CD4-positive, alpha-beta T cell treated with Interleukin-15 for 1 hour (primary cell): ENCODE measurements at regions not wholly inside any gene's neighbourhood (a gene's known extent, or its start where the extent isn't known, plus 50 kb on each side); places are given as distances from the start of the nearest gene placed in this dataset.
A peak's percentile ranks its signal among the peaks of the same experiment; 100 is the strongest.
"Not testable (repeated sequence)": the region's sequence is repeated elsewhere in the genome, so short reads cannot be mapped to it uniquely, and the experiment has no call there.

Experiments
- DNase-seq: peaks from one replicate; pipeline ENCODE4 v3.0.0-alpha.2; 2020

DNA sequence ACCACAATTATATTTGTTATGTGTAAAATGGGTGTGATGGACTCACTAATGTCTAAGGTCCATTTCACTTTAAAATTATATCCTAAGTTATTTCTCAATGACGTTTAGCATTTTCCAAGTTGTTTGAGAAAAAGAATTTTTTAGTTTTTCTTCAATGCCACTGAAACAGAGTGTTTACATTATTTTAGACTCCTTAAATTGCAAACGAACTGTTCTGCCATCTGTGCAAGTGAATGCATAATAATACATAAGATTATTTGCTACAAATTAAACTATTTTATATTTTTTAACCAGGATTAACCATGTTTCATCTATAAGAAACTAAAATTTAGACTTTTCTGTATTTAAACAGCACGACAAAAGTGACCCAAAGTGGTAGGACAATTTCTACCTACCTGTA, 425.4 kb downstream of the NDFIP2 start:
- DNase-seq = no peak

DNA sequence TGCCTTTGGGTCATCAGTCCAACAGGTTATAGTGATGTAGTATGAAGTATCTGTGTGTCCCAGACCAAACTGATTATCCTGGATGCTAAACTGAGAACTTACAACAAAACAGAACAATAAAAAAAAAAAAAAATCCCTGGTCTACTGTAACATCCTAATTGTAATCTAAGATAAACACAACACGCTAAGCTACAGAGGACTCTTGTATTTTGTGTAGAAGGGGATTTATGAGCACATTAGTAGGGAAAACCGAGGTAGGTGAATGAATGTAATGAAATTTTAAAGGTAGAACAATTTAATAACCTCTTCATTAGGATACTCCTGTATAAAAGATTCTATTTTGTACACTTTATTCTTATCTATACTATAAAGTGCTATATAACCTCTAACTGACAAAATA, 424.1 kb downstream of the NDFIP2 start:
- DNase-seq = no peak

GRCh38 chr13:79904581-79904980, 423.6 kb downstream of the NDFIP2 start:
- no peak for DNase-seq

DNA sequence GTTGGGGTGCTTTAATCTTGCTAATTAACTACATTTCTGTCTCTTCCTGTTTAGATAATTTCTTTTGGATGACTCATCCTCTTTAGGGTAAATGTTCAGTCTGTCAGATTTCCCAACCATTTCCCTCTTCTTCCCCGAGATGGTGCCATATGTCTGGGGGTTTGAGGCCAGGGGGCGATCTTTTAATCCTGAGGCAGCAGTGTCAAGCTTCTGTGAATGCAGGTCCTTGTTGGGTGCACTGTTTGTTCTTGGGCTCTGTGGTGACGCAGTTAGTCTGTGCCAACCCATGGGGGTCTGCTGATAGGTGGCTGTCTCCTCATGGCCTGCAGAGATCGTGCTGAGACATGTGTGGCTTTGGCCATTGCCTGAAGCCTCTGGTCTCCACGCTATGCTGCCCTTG, 420.4 kb downstream of the NDFIP2 start:
- no peak for DNase-seq

DNA sequence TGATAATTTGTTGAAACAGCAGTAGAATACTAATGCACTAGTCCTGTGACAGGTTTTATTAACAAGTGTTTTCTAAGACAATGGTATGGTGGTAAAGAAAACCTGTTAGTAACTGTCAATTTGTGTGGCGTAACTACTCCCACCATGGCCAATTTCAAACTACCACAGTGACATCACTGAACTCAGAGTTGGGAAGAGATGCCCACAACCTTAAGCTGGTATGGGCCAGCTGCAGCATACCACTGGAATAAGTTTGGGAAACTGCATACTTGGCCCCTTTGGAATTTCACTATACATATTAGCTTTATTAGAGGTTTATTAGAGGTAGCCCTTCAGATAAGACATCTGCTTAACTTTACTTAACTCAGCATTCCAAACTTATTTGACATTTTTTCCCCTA, 419.4 kb downstream of the NDFIP2 start:
- DNase-seq = no peak

GRCh38 chr13:79898996-79899395, 418.0 kb downstream of the NDFIP2 start:
- no peak for DNase-seq

GRCh38 chr13:79898202-79898826, 417.4 kb downstream of the NDFIP2 start:
- DNase-seq = no peak

DNA sequence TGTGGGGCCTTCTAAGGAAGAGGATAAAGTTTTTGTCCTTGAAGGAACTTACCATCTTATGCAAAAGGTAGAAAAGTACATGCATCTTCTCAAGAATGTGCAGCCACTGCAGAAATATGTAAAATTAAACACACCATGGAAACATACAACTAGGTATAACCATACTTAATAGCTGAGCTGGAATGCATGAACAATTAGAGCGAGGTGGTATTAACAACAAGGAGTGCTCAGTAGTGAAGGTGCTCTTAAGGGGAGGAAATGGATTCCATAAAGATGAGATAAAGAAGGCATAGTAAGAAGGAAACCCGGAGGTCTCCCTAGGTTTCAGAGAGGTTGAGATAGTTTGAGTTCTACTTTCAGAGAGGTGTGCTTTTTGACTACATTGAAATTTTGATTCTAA, 415.9 kb downstream of the NDFIP2 start:
- no peak for DNase-seq

DNA sequence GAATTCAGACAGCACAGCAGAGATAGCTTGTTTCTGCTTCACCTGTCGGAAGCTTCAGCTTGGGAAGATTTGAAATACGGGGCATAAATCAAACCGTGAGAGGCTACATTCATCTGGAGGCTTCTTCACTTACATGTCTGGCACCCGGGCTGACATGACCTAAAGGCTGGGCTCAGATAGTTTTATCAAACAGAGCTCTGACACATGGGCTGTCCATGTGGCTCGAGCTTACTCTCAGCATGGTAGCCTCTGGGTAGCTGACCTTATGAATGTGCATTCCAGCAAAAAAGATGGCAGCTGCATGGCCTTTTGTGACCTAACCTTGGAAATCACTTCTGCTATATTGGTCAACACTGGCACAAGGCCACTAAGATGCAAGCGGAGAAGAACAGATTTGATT, 414.5 kb downstream of the NDFIP2 start:
- DNase-seq = no peak

DNA sequence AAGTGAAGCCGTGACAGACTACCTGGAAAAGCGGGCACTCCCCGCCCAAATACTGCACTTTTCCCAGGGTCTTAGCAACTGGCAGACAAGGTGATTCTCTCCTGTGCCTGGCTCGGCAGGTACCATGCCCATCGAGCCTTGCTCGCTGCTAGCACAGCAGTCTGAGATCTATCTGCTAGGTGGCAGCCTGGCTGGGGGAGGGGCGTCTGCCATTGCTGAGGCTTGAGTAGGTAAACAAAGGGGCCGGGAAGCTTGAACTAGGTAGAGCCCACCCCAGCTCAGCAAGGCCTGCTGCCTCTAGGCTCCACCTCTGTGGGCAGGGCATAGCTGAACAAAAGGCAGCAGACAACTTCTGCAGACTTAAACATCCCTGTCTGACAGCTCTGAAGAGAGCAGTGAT, 406.3 kb downstream of the NDFIP2 start:
- not testable (repeated sequence) for DNase-seq

DNA sequence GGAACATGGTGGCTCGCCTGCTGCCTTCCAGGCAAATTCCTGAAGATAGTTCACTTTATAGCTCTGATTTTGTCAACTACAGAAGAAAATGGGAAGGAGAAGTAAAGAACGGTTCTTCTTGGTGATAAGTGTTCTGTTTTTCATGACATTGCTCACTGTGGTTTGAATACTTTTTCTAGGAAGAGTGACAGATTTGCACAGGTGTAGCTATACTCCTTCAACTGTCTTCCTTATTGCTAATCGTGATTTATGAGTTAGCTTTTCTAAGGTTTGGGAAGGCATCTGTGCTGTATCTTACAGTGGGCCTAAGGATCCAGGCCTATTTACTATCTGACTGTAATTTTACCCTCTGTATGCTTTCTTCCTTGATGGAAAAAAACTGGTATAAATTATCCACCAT, 405.6 kb downstream of the NDFIP2 start:
- DNase-seq = no peak

GRCh38 chr13:79884890-79885289, 403.9 kb downstream of the NDFIP2 start:
- DNase-seq = no peak

DNA sequence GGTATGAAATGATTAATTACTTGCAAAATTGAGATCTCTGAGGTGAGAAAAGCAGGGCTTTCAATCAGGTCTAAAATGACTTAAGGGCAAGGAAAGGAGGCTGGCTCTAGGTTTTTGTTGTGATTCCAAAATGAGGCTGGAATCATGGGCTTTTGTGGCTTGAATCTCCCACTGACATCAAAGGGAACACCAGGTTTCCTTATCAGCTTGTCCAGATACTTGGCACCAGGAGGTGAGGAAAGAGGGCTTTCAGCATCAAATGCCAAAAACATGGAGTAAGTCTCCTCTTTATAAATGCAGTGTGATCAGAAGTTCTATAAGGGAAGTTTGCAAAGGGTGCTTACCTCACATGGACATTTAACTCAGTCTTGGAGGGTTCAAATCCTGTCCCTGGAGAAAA, 402.3 kb downstream of the NDFIP2 start:
- DNase-seq = no peak

- DNase-seq = peak; percentile 27
These were observed 399.9 kb downstream of the NDFIP2 start for GRCh38 chr13:79880818-79881217.

DNA sequence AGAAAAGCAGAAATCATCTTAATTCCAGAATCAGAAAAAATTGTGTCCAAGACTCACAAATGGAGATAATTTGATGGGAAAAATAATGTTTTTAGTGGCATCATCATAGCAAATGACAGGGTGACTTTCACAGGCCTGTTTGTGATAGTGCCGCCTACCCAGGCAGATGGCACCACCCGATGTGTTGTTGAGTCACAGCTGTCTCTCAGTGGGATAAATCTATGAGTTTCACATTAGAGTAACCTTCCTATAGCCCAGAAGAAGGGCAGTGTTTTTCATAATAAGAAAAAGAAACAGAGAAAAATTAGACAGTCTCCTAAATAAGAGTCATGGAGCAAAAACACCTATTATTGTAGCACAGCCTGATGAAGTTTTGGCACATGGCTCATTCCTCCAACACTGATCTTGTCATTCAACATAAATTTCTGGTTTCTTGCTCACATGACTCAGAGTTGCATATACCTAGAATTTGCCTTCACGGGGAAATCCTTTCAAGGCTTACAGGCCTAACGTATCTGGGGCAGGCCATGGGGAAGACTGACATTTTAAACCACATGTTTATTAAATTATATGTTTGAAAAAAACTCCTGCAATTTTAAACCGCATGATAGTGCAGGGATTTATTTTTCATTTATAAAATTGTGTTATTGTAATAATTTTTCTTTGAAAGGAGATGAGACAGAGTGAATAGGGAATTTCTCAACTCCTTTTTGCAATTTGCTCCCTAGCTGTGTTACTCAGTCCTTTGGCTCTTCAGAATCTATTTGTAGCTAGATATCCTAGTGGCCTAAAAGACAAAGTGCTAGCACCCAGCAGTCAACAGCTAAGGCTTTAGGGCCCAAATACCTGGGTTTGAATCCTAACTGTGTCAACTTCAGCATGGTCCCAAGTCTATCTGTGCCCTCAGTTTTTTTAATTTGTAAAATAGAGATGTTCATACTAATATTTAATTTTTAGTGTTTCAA, 393.7 kb downstream of the NDFIP2 start:
- DNase-seq = no peak

- DNase-seq = no peak
These were observed 390.6 kb downstream of the NDFIP2 start for GRCh38 chr13:79871594-79871993.

GRCh38 chr13:79870766-79871165, 389.8 kb downstream of the NDFIP2 start:
- DNase-seq = no peak

DNA sequence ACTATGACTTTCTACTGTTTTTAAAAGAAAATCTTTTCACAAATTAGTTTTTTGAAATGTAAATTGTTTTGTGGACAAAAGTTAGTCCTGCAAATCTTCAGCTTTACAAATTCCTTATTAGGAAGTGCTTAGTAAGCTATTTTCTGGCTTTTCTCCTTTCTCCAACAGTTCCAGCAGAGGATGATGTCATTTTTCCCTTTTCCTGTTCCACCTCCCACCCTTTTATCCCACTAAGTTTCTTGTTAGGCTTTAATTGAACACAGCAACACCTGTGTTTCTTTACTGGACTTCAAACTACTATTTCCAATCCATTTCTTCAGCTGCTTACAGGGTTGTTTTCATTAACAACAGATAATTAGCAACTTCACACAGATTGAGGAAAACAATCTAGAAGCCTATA, 389.2 kb downstream of the NDFIP2 start:
- DNase-seq = no peak

DNA sequence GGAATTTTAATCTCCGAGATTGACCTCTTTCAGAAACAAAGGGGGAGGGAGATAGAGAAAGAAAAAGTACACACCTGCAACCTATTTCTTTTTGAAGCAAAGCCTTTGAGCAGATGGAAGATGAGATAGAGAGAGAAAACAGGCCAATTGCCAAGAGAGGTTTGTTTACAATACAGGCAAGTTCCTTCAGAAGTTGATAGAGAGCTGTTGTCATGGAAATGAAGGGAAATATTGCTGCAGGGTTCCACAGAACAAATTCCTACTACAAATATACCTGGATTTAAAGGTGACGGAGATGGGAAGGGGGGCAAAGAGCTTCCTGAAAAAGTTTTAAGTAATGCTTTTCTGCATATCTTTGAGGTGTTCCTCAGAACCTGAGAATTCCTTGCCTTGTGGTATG, 388.4 kb downstream of the NDFIP2 start:
- no peak for DNase-seq

DNA sequence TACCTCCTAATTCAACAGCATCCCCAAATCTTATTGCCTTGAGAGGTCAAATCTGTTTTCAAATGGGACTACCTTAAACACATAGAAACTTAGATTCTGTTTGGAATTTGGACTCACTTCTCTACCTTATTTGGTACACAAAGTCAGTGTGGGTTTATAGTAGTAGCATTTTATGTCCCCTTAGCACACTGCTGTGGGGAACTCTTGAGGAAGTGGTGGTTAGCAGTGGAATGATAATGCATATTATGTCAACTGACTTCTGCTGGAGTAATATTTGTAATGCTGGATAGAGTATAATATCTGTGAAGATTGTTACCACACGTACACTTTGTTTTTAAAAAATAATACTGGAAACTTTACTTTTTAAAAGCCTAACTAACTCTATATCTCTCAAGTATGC, 386.3 kb downstream of the NDFIP2 start:
- DNase-seq = no peak

DNA sequence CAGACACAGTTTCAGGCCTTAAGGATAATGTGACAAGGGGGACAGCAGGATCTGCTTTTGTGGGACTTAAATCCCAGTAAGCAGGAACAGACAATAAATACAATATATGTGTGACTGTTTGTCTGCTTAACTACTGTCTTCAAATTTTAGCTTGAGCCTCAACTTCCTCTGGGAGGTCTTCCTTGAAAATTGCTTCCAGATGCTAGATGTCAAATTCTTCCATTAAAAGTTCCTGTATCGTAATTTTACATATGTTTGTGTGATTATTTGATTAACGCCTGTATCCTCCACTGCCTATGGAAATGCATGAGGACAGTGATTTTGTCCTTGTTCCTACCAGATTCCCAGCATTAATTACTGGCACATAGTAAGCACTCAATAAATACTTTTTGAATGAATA, 385.5 kb downstream of the NDFIP2 start:
- DNase-seq = no peak

DNA sequence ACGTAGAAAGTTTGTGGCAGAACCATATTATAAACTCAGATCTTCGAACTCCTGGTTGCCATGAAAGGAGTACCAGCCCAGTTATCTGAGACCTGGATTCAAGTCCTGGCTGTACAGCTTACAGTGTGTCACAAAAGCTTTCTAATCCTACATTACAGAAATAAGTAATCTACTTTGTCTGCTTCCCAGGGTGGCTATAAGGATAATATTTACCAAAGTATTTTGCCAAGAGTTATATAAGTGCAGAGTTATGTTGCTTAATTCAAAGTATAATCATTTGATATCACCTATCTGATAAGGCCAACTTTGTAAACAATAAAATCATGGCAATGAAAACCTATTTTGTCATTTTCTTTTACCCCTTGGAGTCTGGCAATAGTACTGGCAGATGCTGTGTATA, 381.6 kb downstream of the NDFIP2 start:
- no peak for DNase-seq

GRCh38 chr13:79861731-79862130, 380.8 kb downstream of the NDFIP2 start:
- DNase-seq = no peak

- no peak for DNase-seq
These were observed 379.8 kb downstream of the NDFIP2 start for GRCh38 chr13:79860791-79861190.

GRCh38 chr13:79859756-79860155, 378.8 kb downstream of the NDFIP2 start:
- no peak for DNase-seq
